Inflammatory macrophage (primary cell): ENCODE measurements at regions not wholly inside any gene's neighbourhood (a gene's known extent, or its start where the extent isn't known, plus 50 kb on each side); places are given as distances from the start of the nearest gene placed in this dataset.
"Not testable (repeated sequence)": the region's sequence is repeated elsewhere in the genome, so short reads cannot be mapped to it uniquely, and the experiment has no call there.

Experiments used
- DNase-seq, 2 donors: peaks; one replicate each; pipeline ENCODE4 v3.0.0-alpha.2; 2020 to 2022

- no peak for DNase-seq
These were observed 108.8 kb upstream of the PMEPA1 start for GRCh38 chr20:57818418-57819181.

DNA sequence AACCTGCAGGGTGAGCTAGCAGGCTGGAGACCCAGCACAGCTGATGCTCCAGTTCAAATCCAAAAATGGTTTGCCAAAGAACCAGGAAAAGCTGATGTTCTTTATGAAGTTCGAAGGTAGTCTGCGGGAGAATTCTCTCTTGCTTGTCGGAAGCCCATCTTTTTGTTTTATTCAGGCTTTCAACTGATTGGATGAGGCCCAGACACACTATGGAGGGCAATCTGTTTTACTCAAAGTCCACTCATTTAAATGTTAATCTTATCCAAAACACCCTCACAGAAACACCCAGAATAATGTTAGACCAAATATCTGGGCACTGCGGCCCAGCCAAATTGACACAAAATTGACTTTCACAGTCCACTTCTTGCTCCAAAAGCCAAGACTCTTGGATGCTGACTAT is 105.6 kb upstream of the PMEPA1 start:
- DNase-seq, result no peak

DNA sequence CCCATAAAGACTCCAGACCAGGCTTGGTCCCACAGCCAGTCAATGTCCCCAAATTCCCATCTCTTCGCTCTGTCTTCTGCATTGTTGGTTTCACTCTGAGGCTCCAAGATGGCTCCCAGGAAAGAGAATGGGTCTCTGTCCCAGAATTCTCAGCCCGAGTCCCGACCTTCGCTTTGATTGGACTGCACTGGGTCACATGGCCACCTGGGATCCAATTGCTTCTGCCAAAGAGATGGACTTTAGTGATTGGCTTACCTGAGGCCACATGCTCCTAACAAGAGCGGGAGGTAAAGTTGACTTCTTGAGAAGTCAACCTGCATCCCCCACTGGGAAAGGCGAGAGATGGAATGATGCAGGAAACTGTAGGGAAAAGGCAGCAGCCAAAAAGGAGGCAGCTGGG is 104.7 kb upstream of the PMEPA1 start:
- no peak for DNase-seq

DNA sequence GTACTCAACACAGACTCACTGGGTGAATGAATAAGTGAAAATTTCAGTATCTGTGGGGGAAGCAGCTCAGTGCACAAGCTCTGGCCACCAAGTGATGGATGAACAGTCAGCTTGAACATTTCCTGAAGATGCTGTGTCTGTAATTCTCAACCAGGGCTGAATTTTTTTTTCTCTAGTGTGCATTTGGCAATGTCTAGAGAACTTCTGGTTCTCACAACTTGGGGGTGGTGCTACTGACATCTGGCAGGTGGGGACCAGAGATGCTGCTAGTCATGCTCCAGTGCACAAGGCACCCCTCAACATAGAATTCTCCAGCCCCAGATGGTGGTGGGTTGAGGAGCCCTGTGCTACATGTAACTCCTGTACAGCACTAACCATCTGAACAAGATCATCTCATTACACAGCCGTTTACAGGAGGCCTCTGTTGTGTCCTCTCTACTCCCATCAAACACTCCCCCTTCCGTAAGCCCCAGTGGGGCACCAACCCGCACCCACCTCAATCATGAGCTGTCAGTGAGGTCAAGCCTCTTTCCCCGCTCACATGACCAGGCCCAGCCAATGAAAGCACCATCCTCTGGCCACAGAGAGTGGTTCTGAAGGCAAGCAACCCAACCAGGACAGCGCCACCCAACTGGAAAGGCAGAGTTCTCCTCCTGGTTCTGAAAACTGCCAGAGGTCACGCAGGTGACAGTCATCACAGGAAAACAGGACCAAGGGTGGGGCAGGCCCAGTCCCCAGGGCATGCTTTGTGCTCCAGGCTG is 103.9 kb upstream of the PMEPA1 start:
- DNase-seq, result no peak

GRCh38 chr20:57812632-57813031 is 102.8 kb upstream of the PMEPA1 start:
- not testable (repeated sequence) for DNase-seq

GRCh38 chr20:57811374-57812020 is 101.7 kb upstream of the PMEPA1 start:
- no peak for DNase-seq

- no peak for DNase-seq
These were observed 100.9 kb upstream of the PMEPA1 start for GRCh38 chr20:57810511-57811373.

- DNase-seq, result no peak
These were observed 99.9 kb upstream of the PMEPA1 start for GRCh38 chr20:57809661-57810172.

- DNase-seq, result no peak
These were observed 99.3 kb upstream of the PMEPA1 start for GRCh38 chr20:57809149-57809548.

GRCh38 chr20:57808264-57809070 is 98.7 kb upstream of the PMEPA1 start:
- no peak for DNase-seq

DNA sequence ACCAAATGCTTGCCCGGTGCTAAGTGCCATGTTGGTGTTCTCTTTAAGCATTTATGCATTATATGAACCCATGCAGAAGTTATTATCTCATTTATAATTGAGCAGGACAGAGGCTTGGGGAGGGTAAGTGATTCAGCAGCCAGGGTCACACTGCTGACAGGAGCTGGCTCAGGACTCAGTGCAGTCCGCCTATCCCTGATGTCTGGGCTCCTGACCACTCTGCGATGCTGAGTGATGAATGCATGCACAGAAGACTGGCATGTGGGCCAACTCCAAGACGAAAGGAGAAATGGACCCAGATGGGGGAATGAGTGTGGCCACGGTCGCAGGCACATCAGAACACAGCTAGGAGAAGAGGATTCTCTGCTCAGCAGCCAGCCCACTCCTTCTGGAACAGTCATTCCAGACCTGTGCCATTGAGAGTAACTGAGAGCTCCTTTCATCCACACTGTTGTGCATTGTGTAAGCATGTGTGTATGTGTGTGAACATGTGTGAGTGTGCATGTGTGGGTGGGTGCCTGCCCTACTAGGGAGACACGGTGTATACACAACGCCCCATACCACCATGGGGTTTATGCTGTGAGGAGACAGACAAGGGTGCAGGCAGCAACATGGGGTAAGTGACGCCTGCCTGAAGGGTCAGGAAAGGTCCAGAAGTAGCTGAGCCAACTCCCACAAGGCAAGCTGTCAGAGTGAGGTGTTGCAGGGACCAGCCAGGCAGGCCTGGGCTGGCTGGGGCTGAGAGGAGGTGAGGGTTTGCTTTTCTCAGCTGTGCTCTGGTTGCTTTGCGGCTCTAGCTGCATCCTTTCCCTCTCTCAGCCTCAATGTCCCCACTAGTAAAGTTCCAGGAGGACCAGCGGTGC is 97.8 kb upstream of the PMEPA1 start:
- DNase-seq, result no peak

GRCh38 chr20:57806975-57807374 is 97.2 kb upstream of the PMEPA1 start:
- DNase-seq, result no peak

GRCh38 chr20:57806476-57806875 is 96.7 kb upstream of the PMEPA1 start:
- DNase-seq, result no peak

GRCh38 chr20:57805747-57806146 is 95.9 kb upstream of the PMEPA1 start:
- no peak for DNase-seq

GRCh38 chr20:57804470-57805250 is 94.8 kb upstream of the PMEPA1 start:
- no peak for DNase-seq

- DNase-seq, result no peak
These were observed 93.7 kb upstream of the PMEPA1 start for GRCh38 chr20:57803508-57804005.

DNA sequence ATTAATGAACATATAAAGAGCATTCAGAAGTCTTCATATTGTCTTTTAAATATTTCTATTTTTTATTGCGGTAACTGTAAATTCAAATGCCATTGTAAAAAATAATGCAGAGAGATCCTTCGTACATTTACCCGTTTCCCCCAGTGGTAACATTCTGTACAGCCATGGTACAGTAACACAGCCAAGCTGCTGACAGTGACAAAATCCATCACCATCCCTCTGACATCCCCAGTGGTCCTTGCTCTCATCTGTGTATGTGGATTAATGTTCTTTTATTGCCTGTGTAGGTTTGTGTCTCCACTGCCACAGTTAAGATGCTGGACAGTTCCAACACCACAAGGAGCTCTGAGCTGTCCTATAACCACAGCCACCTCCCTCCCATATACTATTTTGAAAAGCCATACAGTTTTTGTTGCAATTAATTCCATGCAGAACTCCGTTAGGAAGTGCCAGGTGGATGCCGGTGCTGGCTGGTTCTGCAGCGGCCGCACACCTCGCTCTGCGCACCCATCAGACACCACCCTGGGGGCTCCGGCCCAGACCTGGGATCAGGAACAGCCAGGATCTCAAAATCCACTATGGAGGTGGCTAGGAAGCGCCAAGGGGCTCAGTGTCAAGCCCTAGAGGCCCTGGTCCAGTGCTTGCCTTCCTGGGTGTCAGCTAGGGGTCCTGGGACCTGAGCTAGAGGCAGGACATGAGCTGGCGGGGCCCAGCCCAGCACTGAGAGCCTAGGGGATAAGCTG is 93.1 kb upstream of the PMEPA1 start:
- DNase-seq, result no peak

DNA sequence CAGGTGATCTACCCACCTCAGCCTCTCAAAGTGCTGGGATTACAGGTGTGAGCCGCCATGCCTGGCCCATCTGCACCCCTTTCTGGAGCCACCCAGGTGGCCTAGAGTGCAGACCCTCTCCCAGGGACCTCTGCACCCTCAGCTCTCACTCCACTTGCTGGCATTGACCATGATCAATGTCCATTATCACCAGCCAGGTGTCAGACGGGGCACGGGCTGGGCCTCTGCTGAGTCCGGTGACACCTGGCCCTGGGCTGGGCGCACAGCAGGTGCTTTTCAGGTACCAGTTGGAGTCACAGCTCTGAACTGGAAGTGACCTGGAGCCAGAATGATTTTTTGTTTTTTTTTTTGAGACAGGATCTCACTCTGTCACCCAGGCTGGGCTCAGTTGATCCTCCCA is 91.8 kb upstream of the PMEPA1 start:
- no peak for DNase-seq
